GM18519 (cell line): ENCODE measurements at regions not wholly inside any gene's neighbourhood (a gene's known extent, or its start where the extent isn't known, plus 50 kb on each side); places are given as distances from the start of the nearest gene placed in this dataset.
"Not testable (repeated sequence)": the region's sequence is repeated elsewhere in the genome, so short reads cannot be mapped to it uniquely, and the experiment has no call there.

Source experiments
- ATAC-seq: cut with Tn5 transposase; IDR thresholded peaks from one replicate; pipeline ENCODE4 v1.9.1; 2021; ENCODE audit warnings: mild to moderate bottlenecking, moderate library complexity; ENCODE audit not compliant: unreplicated experiment, low FRiP score

DNA sequence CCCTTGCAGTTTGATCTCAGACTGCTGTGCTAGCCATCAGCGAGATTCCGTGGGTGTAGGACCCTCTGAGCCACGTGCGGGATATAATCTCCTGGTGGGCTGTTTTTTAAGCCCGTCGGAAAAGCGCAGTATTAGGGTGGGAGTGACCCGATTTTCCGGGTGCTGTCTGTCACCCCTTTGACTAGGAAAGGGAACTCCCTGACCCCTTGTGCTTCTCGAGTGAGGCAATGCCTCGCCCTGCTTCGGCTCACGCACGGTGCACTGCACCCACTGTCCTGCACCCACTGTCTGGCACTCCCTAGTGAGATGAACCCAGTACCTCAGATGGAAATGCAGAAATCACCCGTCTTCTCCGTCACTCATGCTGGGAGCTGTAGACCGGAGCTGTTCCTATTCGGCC lies 728.9 kb upstream of the SPRY2 start:
- ATAC-seq = not testable (repeated sequence)

DNA sequence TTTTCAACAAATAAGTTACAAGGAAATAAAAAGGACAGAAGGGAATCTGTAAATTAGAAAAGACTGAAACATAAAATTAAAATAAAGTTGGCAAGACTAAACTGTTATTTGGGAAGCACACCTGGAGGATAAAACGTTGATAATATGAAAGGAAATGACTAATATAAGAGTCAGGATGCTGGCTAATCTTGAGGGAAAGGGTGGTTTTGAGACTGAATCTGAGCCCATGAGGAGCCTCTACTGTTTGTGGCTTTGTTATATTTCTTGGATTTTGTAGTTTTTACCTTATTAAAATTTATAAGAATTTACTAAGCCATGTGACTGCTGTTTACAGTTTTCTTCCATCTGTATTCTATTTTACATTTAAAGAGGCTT lies 718.0 kb upstream of the SPRY2 start:
- no peak for ATAC-seq

- no peak for ATAC-seq
Measured at GRCh38 chr13:81058211-81058915, 717.4 kb upstream of the SPRY2 start.

GRCh38 chr13:81051873-81052272 lies 710.9 kb upstream of the SPRY2 start:
- no peak for ATAC-seq

- ATAC-seq = no peak
Measured at GRCh38 chr13:81048026-81048461, 707.1 kb upstream of the SPRY2 start.

DNA sequence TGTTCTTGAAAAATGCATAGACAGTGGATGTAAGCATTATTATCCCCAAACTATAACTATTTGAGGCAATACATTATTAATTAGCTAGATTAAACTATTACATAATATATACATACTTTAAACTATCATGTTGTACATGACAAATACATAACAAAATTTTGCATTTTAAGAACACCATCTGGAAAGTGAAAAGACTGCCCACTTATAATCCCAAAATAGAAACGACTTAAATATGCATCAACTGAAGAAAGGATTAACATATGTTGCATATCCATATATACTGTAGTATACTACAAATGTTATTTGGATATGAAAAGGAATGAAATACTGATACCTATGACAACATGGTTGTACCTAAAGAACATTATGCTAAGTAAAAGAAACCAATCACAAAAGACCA lies 700.8 kb upstream of the SPRY2 start:
- ATAC-seq = no peak

DNA sequence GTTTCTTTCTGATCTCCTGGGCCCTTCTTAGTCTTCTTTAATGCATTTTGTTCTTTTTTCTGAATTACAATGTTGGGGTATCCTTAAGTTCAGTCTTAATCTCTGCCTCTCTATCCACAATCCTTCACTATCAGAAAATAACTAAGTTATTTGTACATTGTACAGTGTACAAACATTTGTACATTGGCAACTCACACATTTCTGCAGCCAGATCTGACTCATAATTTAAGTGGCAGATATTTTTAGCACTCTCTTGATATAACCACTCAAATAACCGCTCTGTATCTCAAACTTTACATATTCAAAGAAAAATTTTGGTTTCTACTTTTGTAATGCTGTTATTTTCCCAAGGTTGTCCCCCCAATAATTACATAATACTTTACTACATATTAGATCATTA lies 691.1 kb upstream of the SPRY2 start:
- ATAC-seq = no peak

GRCh38 chr13:81025091-81025490 lies 684.2 kb upstream of the SPRY2 start:
- no peak for ATAC-seq

DNA sequence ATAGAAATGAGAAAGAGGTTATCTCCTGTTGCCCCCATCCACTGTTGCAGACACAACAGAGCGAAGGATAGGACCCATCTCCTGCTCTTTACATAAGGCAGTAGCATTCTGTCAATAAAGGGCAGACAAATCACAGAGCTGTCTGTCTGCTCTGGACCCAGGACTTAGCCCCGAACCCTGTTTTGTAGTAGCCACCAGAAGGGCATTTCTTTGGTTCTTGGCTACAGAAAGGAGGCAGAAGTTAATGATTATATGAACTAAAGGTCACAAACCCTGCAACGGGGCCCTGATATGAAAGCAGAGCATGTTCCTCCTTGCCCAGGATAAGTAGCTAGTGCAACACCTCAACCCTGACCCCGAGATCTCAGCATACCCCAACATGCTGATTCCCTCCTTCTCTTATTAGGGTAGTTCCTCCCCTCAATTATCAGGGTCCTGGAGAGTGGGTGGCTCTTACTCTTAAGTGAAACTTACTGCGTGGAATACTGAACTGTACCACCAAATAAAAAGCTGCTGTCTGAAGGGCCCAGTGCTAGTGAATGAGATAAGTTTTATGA lies 680.4 kb upstream of the SPRY2 start:
- no peak for ATAC-seq

- ATAC-seq = no peak
Measured at GRCh38 chr13:81020010-81020409, 679.1 kb upstream of the SPRY2 start.

- ATAC-seq = no peak
Measured at GRCh38 chr13:81018936-81019335, 678.0 kb upstream of the SPRY2 start.

DNA sequence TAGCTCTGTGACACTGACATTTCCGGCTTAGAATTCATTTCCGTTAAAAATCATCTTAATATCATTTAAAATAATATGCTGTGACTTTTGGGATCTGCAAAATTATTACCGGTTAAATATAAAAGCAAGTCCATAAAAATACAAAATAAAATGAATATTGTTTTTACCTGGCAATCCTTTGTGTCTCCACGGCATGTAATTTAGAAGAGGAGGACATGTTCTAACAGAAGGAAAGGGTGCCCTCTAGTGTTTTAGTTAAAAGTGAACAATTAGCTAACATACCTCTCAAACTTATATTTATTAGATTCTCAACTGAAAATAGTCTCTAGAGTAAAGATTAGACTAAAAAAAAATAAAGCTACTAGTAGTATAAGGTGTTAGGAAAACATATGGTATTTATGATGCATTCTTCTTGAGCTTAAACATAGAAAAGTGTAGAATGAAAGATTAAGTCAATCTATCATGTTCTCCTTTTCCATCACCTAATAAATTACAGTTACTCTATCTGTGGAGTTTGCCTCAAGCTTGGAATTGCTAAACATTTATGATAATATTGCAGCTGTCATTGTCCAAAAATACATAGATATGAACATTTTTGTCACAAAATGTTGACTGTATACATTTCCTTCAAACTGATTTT lies 676.7 kb upstream of the SPRY2 start:
- peak; percentile 69 for ATAC-seq

- no peak for ATAC-seq
Measured at GRCh38 chr13:81012031-81012430, 671.1 kb upstream of the SPRY2 start.

DNA sequence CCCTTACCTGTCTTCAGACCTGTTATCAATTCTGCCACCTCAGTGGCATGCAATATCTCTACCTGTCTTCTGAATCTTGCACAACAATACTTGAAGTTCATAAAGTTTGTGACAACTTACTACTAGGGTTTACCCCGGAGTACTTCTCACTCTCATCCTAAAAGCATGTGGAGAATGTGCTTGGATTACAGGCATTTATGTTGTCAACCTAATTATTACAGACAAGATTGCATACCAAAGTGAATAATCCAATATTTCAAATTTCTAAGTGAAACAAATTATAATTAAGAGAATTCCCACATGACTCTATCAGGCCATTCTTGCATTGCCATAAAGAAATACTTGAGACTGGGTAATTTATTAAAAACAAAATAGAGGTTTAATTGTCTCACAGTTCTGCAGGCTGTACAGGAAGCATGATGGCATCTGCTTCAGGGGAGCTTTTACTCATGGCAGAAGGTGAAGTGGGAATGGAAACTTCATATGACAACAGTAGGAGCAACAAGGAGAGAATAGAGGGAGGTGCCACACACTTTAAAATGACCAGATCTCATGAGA lies 661.0 kb upstream of the SPRY2 start:
- ATAC-seq = no peak

- ATAC-seq = not testable (repeated sequence)
Measured at GRCh38 chr13:80998603-80999002, 657.7 kb upstream of the SPRY2 start.

DNA sequence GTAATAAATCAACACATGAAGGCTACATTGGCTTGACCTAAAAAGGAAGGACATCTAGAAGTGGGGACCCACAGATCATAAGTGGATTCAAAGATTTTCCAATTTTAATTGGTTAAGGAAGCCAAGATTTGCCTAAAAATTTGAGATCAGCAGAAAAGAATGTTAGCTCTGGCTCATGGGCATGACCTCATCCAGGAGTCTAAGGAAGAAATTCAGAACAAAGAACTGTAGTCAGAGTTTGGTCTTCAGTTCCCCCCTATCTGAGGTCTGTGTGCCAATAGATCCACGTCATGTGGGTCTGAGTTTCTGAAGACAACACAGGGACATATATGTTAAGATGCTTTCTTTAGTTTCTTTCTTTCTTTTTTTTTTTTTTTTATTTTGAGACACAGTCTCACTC lies 648.8 kb upstream of the SPRY2 start:
- no peak for ATAC-seq

DNA sequence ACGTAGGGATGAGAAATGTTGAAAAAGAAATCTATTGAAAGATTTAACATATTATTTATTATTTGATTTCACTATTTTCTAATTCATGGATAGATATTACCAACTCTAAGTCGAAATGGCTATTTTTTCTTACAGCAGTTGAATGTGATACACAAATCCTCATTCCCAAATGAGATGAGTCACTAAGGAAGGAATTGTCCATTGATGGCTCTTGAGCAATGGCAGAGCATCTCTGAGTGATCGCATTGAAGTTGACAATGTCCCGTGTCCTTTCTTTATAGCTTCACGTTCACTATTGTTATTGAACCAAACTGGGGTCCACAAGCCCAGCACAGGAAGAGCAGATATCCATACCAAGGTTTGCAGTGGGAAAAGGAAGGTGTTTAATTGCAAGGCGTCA lies 648.3 kb upstream of the SPRY2 start:
- ATAC-seq = no peak

- no peak for ATAC-seq
Measured at GRCh38 chr13:80988391-80989151, 647.6 kb upstream of the SPRY2 start.

DNA sequence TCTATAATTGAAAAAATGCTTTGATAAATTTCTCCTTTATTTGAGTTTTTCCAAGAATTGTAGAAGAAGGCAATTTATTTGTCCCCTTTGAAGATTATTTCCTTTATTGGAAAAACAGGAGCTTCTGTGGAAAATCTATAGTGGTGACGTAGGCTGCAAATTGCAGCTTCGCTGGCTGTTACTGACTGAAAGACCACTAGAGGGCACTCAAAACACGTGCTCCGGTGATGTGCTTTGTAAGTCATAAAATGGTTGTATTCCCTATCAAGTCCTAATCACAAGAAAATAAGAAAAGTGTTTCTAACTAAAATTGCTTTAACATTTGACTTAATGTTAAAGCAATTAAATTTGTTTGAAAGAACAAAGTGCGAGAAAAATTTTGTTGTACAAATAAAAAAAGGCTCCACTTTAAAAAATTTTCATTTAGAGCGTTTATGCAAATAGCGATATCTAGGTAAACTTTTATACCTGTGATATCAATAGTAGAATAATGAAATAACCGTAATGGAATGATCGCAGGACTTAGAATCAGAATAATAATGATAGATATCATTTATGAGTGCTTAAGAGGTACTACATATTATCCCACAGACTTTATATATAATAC lies 638.2 kb upstream of the SPRY2 start:
- peak; percentile 97 for ATAC-seq

DNA sequence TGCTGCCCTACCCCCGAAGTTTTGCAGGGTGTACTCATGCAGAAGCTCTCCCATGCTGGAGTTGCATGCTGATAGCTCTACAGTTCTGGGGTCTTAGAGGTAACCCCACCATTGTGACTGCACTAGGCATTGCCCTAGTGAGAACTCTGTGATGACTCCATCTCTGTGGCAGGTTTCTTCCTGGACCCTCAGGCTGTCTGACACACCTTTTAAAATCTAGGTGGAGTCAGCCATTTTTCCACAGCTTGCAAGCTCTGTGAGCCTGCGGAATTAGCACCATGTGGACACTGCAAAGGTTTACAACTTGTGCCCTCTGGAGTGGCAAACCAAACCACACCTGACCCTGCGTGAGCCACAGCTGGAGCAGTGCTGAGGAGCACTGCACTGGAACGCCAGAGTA lies 636.2 kb upstream of the SPRY2 start:
- no peak for ATAC-seq

DNA sequence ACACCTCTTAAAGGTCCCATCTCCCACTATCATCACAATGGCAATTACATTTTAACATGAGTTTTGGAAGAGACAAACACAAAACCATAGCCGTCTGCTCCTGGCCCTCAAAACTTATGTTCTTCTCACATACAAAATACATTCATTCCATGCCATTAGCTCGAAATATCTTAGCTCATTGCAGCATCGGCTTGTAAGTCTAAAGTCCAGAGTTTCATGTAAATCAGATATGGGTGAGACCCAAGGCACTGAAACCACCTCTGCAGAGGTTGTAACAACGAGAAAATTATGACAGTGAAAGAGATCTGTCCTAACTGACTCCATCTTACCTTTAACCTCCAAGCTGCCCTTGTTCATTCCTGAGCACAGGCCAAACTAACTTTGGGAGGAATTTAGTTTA lies 635.0 kb upstream of the SPRY2 start:
- no peak for ATAC-seq
